H1 (cell line): ENCODE measurements at regions not wholly inside any gene's neighbourhood (a gene's known extent, or its start where the extent isn't known, plus 50 kb on each side); places are given as distances from the start of the nearest gene placed in this dataset.
"Not testable (repeated sequence)": the region's sequence is repeated elsewhere in the genome, so short reads cannot be mapped to it uniquely, and the experiment has no call there.

Experiments
- CTCF ChIA-PET: fragments of 300-600 bp; sonication (Branson Sonifier 250); formaldehyde crosslinking; loops from one replicate; lab custom pipeline; 2021; ENCODE audit not compliant: partially characterized antibody; lab: Charles Lee
- POLR2A ChIA-PET: fragments of 300-600 bp; sonication (Branson Sonifier 250); formaldehyde crosslinking; loops from one replicate; lab custom pipeline; 2021; ENCODE audit warnings: inconsistent platforms; ENCODE audit not compliant: partially characterized antibody; lab: Charles Lee
- DNase-seq, 2 experiments: peaks; one replicate each; pipeline versions ENCODE4 v3.0.0 to v3.0.0-alpha.2; 2010 to 2022; ENCODE audit warnings: low spot score in 2 of 2, low read depth in 1 of 2, mixed read lengths in 1 of 2
- FAIRE-seq: peaks from 2 replicates; lab custom pipeline; 2011; peaks lifted over from hg19 to GRCh38; lab: Jason Lieb, UNC
- H2AFZ ChIP-seq: 2 replicates; pipeline ENCODE4 v1.8.1; 2012; ENCODE audit warnings: low read length, inconsistent platforms
- H2AK5ac ChIP-seq: 2 replicates; pipeline ENCODE4 v1.6.1; 2013; ENCODE audit warnings: low read depth, low read length
- H2BK120ac ChIP-seq: replicated peaks from 2 replicates; pipeline ENCODE3; 2013; ENCODE audit warnings: low read depth, low read length, inconsistent platforms
- H2BK12ac ChIP-seq: 2 replicates; pipeline ENCODE4 v1.6.1; 2013; ENCODE audit warnings: low read depth, low read length
- H2BK15ac ChIP-seq: 2 replicates; pipeline ENCODE4 v1.6.1; 2013; ENCODE audit warnings: low read length
- H2BK20ac ChIP-seq: 2 replicates; pipeline ENCODE4 v1.6.1; 2013; ENCODE audit warnings: low read length
- H2BK5ac ChIP-seq: 2 replicates; pipeline ENCODE4 v1.6.1; 2013; ENCODE audit warnings: low read depth, low read length
- H3K14ac ChIP-seq: 2 replicates; pipeline ENCODE4 v1.6.1; 2013; ENCODE audit warnings: inconsistent platforms; ENCODE audit not compliant: insufficient read length
- H3K18ac ChIP-seq: 2 replicates; pipeline ENCODE4 v1.6.1; 2013; ENCODE audit warnings: low read length; ENCODE audit errors: extremely low read depth
- H3K23ac ChIP-seq: 2 replicates; pipeline ENCODE4 v1.6.1; 2013; ENCODE audit warnings: inconsistent platforms; ENCODE audit not compliant: insufficient read length
- H3K23me2 ChIP-seq: 2 replicates; pipeline ENCODE4 v1.6.1; 2013; ENCODE audit warnings: low read depth, low read length
- H3K27ac ChIP-seq: 2 replicates; pipeline ENCODE4 v1.6.1; 2011; ENCODE audit warnings: low read depth, low read length, inconsistent platforms
- H3K27me3 ChIP-seq, 4 experiments: replicated peaks in 1 of 4; 1 replicate in 1 of 4; 2 replicates in 3 of 4; pipeline versions ENCODE4 v1.6.1 to v1.8.1; 2011 to 2013; ENCODE audit warnings: low read length in 3 of 4, mild to moderate bottlenecking in 3 of 4, inconsistent platforms in 2 of 4, mixed read lengths in 2 of 4, moderate library complexity in 1 of 4; ENCODE audit not compliant: control insufficient read depth in 3 of 4, insufficient read depth in 3 of 4; ENCODE audit errors: extremely low read depth in 1 of 4
- H3K36me3 ChIP-seq, 4 experiments: 2 replicates each; pipeline versions ENCODE4 v1.6.1 to v1.8.1; 2011 to 2013; ENCODE audit warnings: mild to moderate bottlenecking in 4 of 4, low read length in 3 of 4, moderate library complexity in 2 of 4, control low read depth in 1 of 4, inconsistent platforms in 1 of 4; ENCODE audit not compliant: insufficient read depth in 4 of 4, control insufficient read depth in 2 of 4
- H3K4ac ChIP-seq: replicated peaks from 2 replicates; pipeline ENCODE3; 2013; ENCODE audit warnings: low read length, low read depth, mixed read lengths, inconsistent platforms; ENCODE audit not compliant: insufficient read length
- H3K4me1 ChIP-seq, 4 experiments: replicated peaks in 1 of 4; 1 replicate in 1 of 4; 2 replicates in 3 of 4; pipeline versions ENCODE4 v1.6.1 to v1.8.1; 2011 to 2013; ENCODE audit warnings: low read length in 3 of 4, inconsistent platforms in 2 of 4, mixed read lengths in 1 of 4; ENCODE audit not compliant: insufficient read depth in 4 of 4, control insufficient read depth in 3 of 4
- H3K4me2 ChIP-seq, 2 experiments: 2 replicates each; pipeline versions ENCODE4 v1.6.1 to v1.8.1; 2011 to 2013; ENCODE audit warnings: low read depth in 2 of 2, low read length in 2 of 2, control low read depth in 1 of 2, inconsistent platforms in 1 of 2, mild to moderate bottlenecking in 1 of 2; ENCODE audit not compliant: insufficient read depth in 1 of 2
- H3K4me3 ChIP-seq, 4 experiments: fragments of 200-600, 300-600 bp in 1 of 4; sonication (generic), shearing (Covaris generic), sonication (Bioruptor Twin) in 1 of 4; 2 replicates each; pipeline versions ENCODE4 v1.5.1 to v1.8.1; 2011 to 2016; ENCODE audit warnings: low read length in 4 of 4, low read depth in 3 of 4, control low read depth in 2 of 4, inconsistent platforms in 2 of 4, mild to moderate bottlenecking in 2 of 4, mixed read lengths in 1 of 4, moderate library complexity in 1 of 4; ENCODE audit not compliant: insufficient read depth in 2 of 4; ENCODE audit errors: extremely low read depth in 1 of 4
- H3K56ac ChIP-seq: replicated peaks from 2 replicates; pipeline ENCODE3; 2013; ENCODE audit warnings: low read depth, mild to moderate bottlenecking, mixed read lengths, low read length, inconsistent platforms; ENCODE audit not compliant: insufficient read length
- H3K79me1 ChIP-seq: 2 replicates; pipeline ENCODE4 v1.6.1; 2013; ENCODE audit warnings: low read depth, low read length, control low read depth
- H3K79me2 ChIP-seq, 2 experiments: 2 replicates each; pipeline versions ENCODE4 v1.6.1 to v1.8.1; 2012 to 2013; ENCODE audit warnings: low read length in 2 of 2, mild to moderate bottlenecking in 2 of 2, inconsistent platforms in 1 of 2; ENCODE audit not compliant: insufficient read depth in 2 of 2, control insufficient read depth in 1 of 2
- H3K9ac ChIP-seq, 4 experiments: replicated peaks in 1 of 4; 1 replicate in 1 of 4; 2 replicates in 3 of 4; pipeline versions ENCODE4 v1.6.1 to v1.8.1; 2011 to 2013; ENCODE audit warnings: low read depth in 3 of 4, low read length in 3 of 4, control low read depth in 2 of 4, mild to moderate bottlenecking in 2 of 4, moderate library complexity in 2 of 4, inconsistent platforms in 1 of 4; ENCODE audit errors: extremely low read depth in 1 of 4
- H3K9me3 ChIP-seq, 2 experiments: 2 replicates each; pipeline versions ENCODE4 v1.6.1 to v1.8.1; 2012 to 2013; ENCODE audit warnings: mild to moderate bottlenecking in 2 of 2, moderate library complexity in 2 of 2, control low read depth in 1 of 2, inconsistent platforms in 1 of 2, low read depth in 1 of 2, low read length in 1 of 2, mixed read lengths in 1 of 2; ENCODE audit not compliant: insufficient read depth in 2 of 2
- H4K20me1 ChIP-seq, 2 experiments: replicated peaks in 1 of 2; 2 replicates each; pipeline versions ENCODE3 to v1.8.1; 2011 to 2013; ENCODE audit warnings: inconsistent platforms in 2 of 2, low read length in 2 of 2, mild to moderate bottlenecking in 1 of 2; ENCODE audit not compliant: insufficient read depth in 2 of 2, control insufficient read depth in 1 of 2
- H4K5ac ChIP-seq: 2 replicates; pipeline ENCODE4 v1.6.1; 2013; ENCODE audit warnings: low read length, low read depth, mixed read lengths, inconsistent platforms; ENCODE audit not compliant: insufficient read length
- H4K8ac ChIP-seq: 2 replicates; pipeline ENCODE4 v1.8.0; 2013; ENCODE audit warnings: mild to moderate bottlenecking, moderate library complexity, low read length, inconsistent platforms; ENCODE audit not compliant: insufficient read depth; ENCODE audit errors: extremely low read depth
- H4K91ac ChIP-seq: replicated peaks from 2 replicates; pipeline ENCODE3; 2013; ENCODE audit warnings: low read length, mixed read lengths, inconsistent platforms; ENCODE audit not compliant: insufficient read length
- EP300 ChIP-seq, 2 experiments: IDR thresholded peaks; 1 replicate in 1 of 2; 2 replicates in 1 of 2; pipeline ENCODE4 v1.6.1; 2011 to 2012; ENCODE audit warnings: low read depth in 2 of 2, low read length in 2 of 2, mild to moderate bottlenecking in 2 of 2, borderline replicate concordance in 1 of 2, inconsistent platforms in 1 of 2, moderate library complexity in 1 of 2
- WGBS, 2 experiments: shearing (Covaris generic) in 1 of 2; methylation state at CpG; one replicate each; pipeline versions ENCODE4 v1.1.6 to v1.1.7; 2013 to 2015; ENCODE audit warnings: low lambda C conversion rate in 2 of 2, mixed read lengths in 2 of 2, inconsistent platforms in 1 of 2, low coverage in 1 of 2, missing lambda C conversion rate in 1 of 2; ENCODE audit not compliant: insufficient replicate concordance in 2 of 2, insufficient coverage in 1 of 2, insufficient read length in 1 of 2; ENCODE audit errors: extremely low coverage in 1 of 2, missing lambda C conversion rate in 1 of 2; 5-methylcytosine and 5-hydroxymethylcytosine counted together

DNA sequence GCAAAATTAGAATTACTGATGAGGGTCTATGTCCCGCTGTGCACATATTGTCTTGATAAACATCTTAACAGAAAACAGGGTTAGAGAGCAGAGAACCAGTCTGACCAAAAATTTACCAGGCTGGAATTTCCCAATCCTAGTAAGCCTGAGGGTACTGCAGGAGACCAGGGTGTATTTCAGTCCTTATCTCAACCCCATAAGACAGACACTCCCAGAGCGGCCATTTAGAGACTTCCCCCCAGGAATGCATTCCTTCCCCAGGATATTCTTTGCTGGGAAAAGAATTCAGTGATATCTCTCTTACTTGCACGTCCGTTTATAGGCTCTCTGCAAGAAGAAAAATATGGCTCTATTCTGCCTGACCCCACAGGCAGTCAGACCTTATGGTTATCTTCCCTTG lies 101.4 kb upstream of the FAM3C start:
- H3K4me3 ChIP-seq, DNase-seq, H4K8ac ChIP-seq, H2BK15ac ChIP-seq, H3K9me3 ChIP-seq, POLR2A ChIA-PET, H2BK5ac ChIP-seq, H3K56ac ChIP-seq, FAIRE-seq, H3K23ac ChIP-seq, H2AFZ ChIP-seq, H2BK120ac ChIP-seq, H3K36me3 ChIP-seq, H4K20me1 ChIP-seq, H3K4ac ChIP-seq, H3K27ac ChIP-seq, H3K79me1 ChIP-seq, H3K9ac ChIP-seq, H3K18ac ChIP-seq, H2BK20ac ChIP-seq, H3K4me1 ChIP-seq, H3K14ac ChIP-seq, CTCF ChIA-PET, H3K4me2 ChIP-seq, H4K5ac ChIP-seq, H2AK5ac ChIP-seq, H3K23me2 ChIP-seq, H3K79me2 ChIP-seq, H4K91ac ChIP-seq, H2BK12ac ChIP-seq, H3K27me3 ChIP-seq: not testable (repeated sequence)
- TF ChIP-seq EP300 (IDR thresholded peaks at IDR 0.05; ENCODE audit: borderline replicate concordance in 1 of 2, low read depth in 2 of 2, low read length in 2 of 2), result peak in 1 of 2 experiments; percentile 69; a peak in 1 of 3 replicates
- 89% methylated on average over 4 of the region's 4 CpGs; no CpG with 5 or more reads in 1 of the 2 experiments for WGBS, 2 experiments
